Transverse colon (tissue), 3 donors: ENCODE measurements at regions not wholly inside any gene's neighbourhood (a gene's known extent, or its start where the extent isn't known, plus 50 kb on each side); places are given as distances from the start of the nearest gene placed in this dataset.

ENCODE experiments used
- CTCF ChIP-seq, 5 experiments: fragments of 200-600 bp in 3 of 5; fragments of 450-650 bp in 2 of 5; sonication (generic) in 3 of 5; IDR thresholded peaks; 1 replicate in 2 of 5; 2 replicates in 3 of 5; pipeline ENCODE4 v1.5.1; 2016 to 2017; ENCODE audit warnings: antibody characterized with exemption in 5 of 5, inconsistent platforms in 3 of 5, mild to moderate bottlenecking in 2 of 5, moderate library complexity in 1 of 5
- POLR2A ChIP-seq: fragments of 450-650 bp; IDR thresholded peaks from one replicate; pipeline ENCODE4 v1.6.1; 2016; ENCODE audit warnings: antibody characterized with exemption, mild to moderate bottlenecking, moderate library complexity

- TF ChIP-seq CTCF (IDR thresholded peaks at IDR 0.05) (no peak), POLR2A (no peak)
These were observed 214.4 kb downstream of the NSG2 start for GRCh38 chr5:174259696-174260420.
